Hypothalamus (tissue), 51 donors: ENCODE measurements at regions not wholly inside any gene's neighbourhood (a gene's known extent, or its start where the extent isn't known, plus 50 kb on each side); places are given as distances from the start of the nearest gene placed in this dataset.
A peak's percentile ranks its signal among the peaks of the same experiment; 100 is the strongest.
"Not testable (repeated sequence)": the region's sequence is repeated elsewhere in the genome, so short reads cannot be mapped to it uniquely, and the experiment has no call there.

Source experiments
- DNase-seq, 51 donors: peaks; one replicate each; lab custom pipeline; 2025; lab: John Stamatoyannopoulos, UW

- not testable (repeated sequence) for DNase-seq
Observed at GRCh38 chr10:90107581-90107980, 406.2 kb downstream of the KIF20B start.

- DNase-seq: no peak
Observed at GRCh38 chr10:90111671-90112070, 410.3 kb downstream of the KIF20B start.

GRCh38 chr10:90112681-90113080 lies 411.3 kb downstream of the KIF20B start:
- DNase-seq: no peak

GRCh38 chr10:90118567-90118966 lies 417.2 kb downstream of the KIF20B start:
- DNase-seq: not testable (repeated sequence)

- not testable (repeated sequence) for DNase-seq
Observed at GRCh38 chr10:90119631-90120280, 418.4 kb downstream of the KIF20B start.

- DNase-seq: peak in 5 of 51 donors; percentile 1 to 48 (median 5)
Observed at GRCh38 chr10:90125456-90126255, 424.3 kb downstream of the KIF20B start.

GRCh38 chr10:90126256-90126595 lies 424.8 kb downstream of the KIF20B start:
- DNase-seq: no peak

- no peak for DNase-seq
Observed at GRCh38 chr10:90130321-90131086, 429.1 kb downstream of the KIF20B start.

- no peak for DNase-seq
Observed at GRCh38 chr10:90133606-90134005, 432.2 kb downstream of the KIF20B start.

- DNase-seq: no peak
Observed at GRCh38 chr10:90136731-90137316, 435.4 kb downstream of the KIF20B start.

GRCh38 chr10:90138844-90139243 lies 437.5 kb downstream of the KIF20B start:
- no peak for DNase-seq

GRCh38 chr10:90141791-90142190 lies 440.4 kb downstream of the KIF20B start:
- DNase-seq: no peak

- DNase-seq: no peak
Observed at GRCh38 chr10:90143937-90144336, 442.5 kb downstream of the KIF20B start.

GRCh38 chr10:90148116-90148855 lies 446.9 kb downstream of the KIF20B start:
- DNase-seq: no peak

- DNase-seq: no peak
Observed at GRCh38 chr10:90149563-90149962, 448.2 kb downstream of the KIF20B start.

- no peak for DNase-seq
Observed at GRCh38 chr10:90162271-90162853, 461.0 kb downstream of the KIF20B start.

GRCh38 chr10:90167174-90168064 lies 466.0 kb downstream of the KIF20B start:
- DNase-seq: no peak

GRCh38 chr10:90168244-90168643 lies 466.9 kb downstream of the KIF20B start:
- DNase-seq: no peak
